ENCODE measurements at regions not wholly inside any gene's neighbourhood (a gene's known extent, or its start where the extent isn't known, plus 50 kb on each side); places are given as distances from the start of the nearest gene placed in this dataset.

DNA sequence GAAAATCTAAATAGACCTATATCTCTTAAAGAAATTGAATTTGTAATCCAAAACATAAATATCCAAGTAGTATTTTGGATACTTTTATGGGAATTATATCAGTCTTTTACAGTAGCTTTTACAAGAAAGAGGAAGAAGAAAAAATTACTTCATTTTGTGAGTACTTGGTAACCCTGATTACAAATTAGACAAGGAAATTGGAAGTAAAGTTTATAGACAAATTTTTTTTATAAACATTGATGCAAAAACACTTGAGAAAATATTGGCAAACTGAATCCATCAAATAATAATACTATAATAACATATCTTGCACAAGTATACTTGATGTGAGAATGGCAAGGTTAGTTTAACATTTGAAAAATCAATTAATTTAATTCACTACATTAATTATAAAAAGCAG is 954.1 kb upstream of the MIR17HG start:
- DNase-seq: no peak

DNA sequence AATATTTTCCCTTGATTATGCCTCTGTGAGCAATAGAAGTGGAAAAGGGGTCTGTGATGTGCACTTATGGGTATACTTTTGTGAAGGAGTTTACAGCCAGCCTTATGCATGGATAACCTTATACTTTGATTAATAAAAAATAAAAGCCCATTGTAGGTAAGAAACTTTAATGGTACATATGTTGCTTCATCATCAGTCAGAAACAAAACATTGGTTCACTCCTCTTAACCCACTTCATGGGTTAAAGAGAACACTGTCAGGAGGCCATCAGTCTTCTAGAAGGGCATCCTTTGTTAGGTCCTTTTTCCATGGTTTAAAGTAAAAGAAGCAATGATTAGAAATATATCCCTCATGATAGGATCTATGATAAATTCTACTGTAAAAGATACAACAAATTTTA is 952.1 kb upstream of the MIR17HG start:
- DNase-seq: no peak

DNA sequence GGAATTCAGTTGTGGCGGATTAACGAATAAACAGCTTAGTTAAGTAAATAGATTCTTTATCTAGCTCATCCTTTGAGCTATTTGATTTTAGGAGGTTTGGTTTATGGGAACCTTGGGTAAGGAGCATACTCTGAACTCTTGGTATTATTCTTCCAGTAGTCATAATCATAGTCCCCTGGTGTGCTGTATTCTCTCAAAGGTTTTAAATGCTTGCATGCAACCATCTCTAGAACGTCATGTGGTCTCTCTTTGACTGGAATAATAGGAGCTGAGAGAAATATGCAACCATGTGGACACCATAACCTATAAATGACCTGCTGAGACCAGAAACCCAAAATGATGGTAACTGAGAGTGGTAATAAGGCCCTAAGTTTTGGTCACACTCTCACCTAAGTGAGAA is 951.6 kb upstream of the MIR17HG start:
- DNase-seq: no peak

DNA sequence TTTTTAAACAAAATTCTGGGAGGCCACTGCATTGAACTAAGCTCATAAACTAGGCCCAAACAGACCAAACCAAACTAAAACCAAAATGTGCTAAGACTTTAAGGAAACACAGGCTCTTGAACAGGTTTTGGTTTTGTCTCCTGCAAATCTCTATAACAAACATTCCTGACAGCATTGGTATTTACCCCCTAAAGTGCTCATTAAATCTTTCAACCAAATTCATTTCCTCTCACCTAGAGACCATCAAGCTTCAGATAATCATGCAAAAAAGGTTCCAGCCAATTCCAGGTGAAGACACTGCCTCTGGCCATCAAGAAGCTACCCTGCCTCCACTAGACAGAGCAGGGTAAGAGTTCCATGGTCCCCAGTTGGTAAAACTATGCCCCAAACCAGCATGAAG is 951.2 kb upstream of the MIR17HG start:
- no peak for DNase-seq

DNA sequence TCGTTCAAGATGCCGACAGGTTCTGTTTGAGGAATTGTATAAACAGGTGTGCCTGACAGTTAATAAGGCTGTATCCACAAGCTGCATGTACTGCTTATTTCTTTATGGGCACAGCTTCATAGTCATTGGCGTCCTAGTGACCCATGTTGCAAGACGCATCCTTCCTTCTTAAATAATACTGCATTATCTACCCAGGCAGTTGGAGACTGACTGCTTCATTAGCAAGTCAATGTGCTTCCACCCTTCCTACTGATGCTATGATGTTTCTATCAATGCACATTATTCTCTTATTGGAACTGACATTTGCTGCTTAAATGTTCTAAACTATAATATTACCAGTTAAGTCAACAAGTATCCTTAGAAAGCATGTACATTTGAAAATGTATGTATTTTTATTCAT is 950.0 kb upstream of the MIR17HG start:
- DNase-seq: no peak

DNA sequence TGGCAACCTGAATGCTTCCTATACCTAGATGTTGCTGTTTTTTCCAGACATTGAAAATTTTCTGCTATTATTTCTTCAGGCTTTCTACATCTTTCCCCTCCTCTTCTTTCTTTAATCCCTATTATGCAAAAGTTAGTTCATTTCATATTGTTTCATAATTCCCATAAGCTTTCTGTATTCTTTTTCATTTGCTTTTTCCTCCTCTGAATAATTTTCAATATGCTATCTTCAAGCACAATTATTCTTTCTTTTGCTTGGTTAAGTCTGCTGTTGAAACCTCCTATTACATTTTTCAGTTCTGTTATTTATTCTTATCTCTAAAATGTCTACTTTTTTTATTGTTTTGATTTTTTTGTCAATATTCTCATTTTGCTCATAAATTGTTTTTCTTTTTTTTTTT is 947.1 kb upstream of the MIR17HG start:
- DNase-seq: no peak

DNA sequence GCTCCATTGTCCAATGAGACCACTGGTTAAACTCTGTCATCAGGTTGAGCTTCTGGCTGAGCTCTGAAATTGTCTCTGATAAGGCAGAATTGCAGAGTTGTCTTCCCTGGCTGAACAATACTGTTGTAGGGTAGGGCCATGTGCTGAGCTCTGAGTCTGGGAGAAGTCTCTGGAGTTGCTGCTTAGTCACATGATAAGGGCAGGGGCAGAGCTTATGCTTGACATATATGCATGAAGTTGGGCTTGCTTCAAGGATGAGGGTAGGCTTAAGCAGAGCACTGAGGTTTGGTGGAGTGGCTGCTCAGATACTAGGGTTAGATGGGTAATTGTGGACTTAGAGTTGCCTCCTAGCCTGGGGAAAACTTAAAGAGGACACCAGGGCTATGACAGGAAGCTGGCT is 946.3 kb upstream of the MIR17HG start:
- no peak for DNase-seq

DNA sequence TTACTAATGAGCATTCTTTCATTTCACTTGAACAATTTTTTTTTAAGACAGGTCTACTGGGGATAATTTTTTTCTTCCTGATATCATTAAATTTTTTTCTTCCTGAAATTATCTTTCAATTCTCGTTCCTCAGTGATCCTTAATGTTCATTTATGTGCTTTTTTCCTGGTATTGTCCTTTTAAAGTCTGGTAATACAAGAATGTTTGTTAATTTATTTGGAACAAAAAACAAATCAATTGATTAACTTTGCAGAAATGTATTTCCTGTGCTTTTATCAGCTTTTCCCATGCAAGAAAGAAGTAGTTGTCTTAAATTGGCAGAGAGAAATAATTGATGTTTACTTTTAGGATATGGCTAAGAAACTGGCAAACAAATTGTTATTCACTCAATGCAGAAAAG is 945.4 kb upstream of the MIR17HG start:
- no peak for DNase-seq

DNA sequence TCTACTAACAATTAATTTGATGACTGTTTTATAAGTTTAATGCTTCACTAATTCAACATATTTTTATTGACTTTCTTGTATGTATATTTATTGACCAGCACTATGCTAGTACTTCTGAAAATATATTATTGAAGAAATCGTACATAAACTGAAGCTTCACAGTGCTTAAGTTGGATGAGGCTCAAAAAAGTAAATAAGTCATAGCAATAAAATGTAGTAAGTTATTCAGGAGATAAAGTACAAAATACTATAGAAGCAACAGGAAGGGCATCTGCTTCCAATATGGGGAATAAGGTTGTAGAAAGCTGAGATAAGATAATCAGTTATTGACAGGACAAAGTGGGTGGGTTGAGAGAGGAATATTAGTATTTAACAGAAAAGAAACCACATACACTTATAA is 944.9 kb upstream of the MIR17HG start:
- DNase-seq: no peak

DNA sequence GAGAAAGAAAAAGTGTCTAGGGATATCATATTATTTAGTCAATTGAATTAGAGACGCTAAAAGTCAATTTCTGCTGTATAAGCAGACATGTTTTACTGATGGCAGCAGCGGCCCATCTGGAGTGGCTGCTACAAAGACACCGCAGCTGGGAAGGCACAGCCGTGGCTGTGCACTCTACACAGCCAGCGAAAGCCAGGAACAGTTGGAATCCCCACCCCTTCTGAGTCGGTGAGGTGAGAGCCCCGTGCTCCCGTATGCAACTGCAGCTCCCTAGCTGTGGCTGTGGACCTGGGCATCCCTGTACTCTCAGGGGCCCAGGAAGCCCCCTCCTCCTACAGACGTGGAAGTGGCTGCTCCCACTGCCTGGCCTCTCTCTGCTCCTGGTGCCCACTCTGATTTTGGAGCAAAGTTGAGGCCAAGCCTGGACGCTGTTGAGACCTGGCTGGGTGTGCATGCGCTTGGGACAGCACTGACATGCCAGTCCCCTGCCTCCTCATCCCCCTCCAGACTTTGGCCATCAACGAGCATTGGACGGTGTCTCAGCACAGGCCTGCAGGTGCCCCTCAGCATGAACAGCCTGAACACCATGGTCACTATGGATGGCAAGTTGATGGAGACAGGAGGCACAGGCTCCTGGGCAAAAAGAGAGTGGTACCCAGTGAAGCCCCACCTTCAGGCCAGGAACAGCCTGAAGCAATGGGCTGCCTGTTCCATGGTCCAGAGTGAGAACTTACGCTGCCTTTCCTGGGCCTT is 944.0 kb upstream of the MIR17HG start:
- DNase-seq: no peak

DNA sequence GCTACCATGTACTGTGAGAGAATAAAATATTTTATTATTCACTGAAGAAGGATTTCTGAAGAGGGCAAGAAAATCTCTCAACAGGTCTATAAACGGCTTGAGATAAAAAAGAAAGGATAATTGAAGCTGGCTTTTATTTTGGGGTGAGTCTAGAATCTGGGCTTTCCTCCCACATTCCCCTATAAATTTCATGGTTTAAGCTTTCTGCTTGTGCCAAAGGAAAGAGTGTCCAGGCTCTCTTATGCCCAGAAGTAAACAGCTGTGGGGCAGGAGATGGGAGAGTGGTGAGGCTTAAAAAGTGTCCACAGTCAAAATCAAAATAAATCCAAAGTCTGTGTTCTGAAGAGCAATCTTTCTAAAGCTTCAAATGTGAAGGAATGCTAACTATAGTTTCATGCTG is 942.2 kb upstream of the MIR17HG start:
- DNase-seq: no peak

DNA sequence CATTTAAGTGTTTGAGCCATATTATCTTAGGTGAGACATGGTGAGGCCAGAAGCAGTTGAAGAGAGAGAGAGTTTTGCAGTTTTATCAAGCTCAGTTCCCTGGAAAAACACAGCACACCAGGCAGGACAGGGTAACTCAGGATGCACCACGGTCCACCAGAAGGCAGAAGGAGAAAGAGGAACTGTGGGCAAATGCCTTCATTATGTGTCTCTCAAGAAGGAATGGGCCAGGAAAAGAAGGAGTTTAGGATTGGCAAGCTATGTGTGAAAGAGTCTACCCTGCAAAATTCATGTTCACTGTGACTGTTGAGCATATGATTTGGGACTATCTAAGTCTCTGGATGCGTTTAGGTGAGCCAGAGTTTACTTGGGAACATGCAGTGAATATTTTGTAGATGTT is 934.5 kb upstream of the MIR17HG start:
- DNase-seq: no peak

DNA sequence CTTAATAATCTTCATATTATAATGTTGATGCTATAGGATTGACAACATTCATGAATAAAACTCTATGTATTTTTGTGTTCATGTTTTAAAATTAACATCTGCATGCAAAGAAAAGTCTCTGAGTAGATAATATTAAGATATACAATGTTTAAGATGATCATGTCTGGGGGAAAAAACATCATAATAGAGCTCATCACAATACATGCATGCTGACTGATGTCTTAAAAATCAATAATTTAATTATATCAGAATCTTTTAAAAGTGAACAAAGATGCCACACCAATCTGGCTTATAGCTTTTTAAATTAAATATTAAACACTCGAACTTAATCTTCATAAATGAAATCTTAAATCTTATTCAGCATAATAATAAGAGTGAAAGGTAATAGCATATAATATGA is 933.9 kb upstream of the MIR17HG start:
- no peak for DNase-seq

DNA sequence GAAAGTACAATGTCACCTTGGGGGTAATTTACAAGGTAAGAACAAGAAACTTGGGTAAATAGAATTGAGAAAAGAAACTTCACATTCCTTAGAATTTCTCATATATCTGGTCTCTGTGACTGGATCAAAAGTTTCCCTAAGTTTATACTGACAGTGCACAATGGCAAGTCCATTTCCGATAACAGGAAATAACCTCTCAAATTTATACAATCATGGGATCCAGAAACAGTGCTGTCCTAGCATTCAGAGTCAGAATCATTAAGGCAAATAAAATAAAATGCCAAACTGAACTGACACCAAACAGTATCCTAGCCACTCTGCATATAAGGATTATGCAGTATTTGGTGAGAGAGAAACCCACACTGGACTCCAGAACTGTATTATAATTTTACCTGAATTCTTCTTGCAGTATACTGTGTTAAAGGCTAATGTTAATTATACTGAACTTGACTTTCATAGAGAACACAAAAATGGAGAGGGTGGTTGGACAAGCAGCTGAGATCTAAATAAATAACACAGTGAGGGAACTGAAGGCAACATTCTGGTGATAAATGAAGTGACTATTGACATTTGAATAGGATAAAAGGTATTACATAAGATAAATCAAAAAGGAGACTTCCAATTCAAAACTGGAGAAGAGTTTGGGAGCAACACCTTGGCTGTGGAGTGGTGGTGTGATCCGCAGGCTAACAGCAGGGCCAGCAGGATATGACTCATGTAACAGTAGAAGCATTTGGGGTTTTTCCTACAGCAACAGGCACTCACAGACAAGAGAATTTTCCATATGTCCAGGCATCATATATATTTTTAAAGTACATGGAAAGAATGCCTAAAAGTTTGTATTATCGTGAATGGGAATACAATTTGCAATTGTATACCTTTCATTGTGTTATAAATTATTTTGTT is 932.5 kb upstream of the MIR17HG start:
- DNase-seq: no peak

DNA sequence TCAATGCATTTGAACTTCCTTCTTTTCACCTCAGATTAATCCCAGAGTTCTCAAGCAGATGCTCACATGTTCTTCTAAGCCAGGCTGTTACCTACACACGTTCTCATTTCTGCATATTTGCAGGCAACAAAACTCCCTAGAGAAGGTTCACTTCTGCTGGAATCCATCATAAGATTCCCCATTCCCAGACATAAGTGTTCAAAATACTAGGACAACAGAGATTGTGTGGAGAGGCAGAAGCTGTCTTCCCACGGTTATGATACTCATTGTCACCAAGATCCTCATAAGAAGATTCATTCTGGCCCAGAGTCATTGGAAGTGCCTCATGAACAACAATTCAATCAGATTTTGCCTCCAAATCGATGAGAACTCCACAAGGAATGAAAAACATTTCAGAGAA is 931.6 kb upstream of the MIR17HG start:
- DNase-seq: no peak

DNA sequence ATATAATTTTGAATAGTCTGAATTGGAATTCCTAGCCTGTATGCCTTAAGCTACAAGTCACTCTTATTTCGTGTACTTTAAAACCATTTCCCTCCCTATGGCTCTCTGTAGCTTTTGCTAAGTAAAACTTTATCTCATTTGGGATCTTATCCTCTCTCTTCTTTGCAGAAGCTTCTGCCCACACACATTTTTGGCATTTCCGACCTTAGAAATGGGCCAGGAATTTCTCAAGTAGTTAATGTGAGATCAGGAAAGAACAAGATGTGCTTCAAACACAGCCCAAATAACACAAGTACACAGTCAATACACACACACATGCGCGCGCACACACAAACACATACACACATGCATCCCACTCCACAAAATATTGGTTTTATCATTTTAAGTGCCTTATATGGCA is 931.0 kb upstream of the MIR17HG start:
- no peak for DNase-seq

DNA sequence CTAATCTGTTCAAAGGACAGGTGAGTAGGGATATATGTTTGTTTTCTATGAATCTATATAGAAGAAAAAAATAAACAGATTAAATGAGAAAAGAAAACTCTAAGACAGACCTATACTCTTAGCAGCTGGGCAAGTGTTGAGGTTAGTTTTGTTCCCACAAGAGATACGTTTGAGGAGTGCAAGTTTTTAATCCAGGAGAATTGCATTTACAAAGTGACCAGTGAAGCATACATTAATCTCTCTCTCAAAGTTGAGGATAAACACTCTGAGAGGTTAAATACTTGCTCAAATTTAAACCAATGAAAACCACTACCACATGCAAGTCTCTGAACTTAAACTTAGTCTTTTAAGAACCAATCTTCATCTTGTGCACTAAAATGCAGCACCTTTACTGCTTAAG is 930.5 kb upstream of the MIR17HG start:
- DNase-seq: no peak

DNA sequence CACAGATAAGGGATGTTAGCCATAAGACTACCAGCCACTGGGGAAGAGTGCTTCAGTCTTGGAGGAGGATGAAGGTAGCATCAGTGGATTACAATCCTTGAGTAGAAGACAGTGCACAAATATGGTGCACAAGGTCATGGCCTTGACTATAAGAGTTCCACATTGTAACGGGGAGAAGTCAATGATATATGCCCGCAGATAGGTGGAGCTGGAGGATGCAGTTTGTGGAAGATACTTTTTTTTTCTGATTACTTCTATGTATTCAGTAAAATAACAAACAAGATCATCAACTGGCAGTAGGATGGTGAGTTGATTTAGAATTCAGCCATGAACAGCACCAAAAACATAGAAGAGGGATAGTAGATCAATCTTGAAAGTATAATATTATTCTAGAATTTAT is 926.8 kb upstream of the MIR17HG start:
- DNase-seq: no peak

DNA sequence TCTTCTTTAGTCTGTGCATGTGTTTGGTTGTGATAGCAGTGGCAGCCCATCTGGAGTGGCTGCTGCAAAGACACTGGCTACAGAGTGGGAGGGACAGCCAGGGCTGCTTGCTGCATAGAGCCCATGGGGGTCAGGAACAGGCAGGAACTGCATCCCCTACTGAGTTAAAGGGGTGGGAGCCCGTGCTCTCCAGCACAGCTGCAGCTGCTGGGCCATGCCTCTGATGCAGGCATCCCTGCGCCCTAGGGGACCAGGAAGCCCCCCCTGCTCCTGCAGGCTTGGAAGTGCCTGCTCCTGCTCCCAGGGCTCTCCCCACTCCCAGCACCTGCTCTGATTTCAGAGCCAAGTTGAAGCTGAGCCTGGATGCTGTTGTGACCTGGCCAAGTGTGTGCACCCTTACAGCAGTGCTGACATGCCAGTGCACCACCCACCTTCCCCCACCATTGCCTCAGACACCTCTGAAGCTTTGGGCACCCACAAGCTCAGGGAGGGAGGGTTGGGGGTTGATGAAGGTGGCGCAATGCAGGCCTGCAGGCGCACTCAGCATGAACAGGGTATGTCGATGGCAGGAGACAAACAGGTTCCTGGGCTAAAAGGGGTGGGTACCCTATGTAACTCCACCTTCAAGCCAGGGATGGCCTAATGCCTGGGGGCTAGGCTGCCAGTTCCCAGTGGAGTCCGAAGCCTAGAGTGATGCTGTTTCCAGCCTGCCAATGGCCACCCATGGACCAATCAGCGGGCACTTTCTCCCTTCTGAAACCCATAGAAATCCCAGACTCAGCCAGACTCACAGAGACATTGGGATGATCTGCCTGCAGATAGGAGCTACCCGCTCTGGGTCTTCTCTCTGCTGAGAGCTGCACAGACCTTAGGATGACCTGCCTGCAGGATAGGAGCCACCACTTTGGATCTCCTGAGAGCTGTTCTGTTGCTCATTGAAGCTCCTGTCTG is 919.9 kb upstream of the MIR17HG start:
- DNase-seq: no peak

DNA sequence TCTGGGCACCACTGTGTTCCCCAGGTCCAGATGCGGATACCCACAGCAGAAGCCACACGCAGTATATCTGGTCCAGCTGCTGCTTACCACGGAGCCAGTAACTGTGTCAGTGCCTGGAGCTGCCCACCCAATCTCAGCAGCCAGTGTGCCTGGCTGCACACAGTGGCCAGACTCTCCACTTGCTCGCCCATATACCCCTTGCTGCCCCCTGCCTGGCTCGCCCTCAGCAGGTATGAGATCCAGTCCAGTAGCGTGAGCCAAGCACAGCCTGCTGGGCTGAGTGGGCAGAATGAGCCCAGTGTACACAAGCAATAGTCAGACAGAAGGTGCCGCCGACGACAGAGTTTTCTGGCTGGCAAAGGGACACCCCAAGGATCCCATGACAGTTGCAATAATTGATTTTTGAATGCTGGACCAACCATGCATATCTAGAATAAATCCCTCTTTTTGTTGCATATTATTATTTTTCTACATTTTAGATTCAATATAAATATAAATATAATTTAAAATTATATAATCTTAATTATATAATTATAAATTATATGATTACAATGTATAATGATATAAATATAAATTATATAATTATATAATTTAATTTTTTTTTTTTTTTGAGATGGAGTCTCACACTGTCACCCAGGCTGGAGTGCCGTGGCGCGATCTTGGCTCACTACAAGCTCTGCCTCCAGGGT is 918.8 kb upstream of the MIR17HG start:
- no peak for DNase-seq

DNA sequence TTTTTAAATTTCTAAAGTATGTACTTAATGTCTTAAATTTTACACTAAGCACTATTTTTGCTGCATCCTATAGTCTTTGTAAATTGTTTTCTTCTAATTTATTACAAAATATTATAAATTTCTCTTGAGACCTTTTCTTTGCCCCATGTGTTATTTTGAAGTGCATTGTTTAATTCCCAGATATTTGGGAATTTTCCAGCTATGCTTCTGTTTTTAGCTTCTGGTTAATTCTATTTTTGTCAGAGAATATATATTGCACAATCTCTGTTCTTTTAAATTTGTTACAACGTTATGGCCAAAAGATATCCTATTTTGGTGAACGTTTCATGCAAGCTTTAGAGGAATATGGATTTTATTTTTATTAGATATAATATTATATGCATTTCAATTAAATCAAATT is 917.4 kb upstream of the MIR17HG start:
- no peak for DNase-seq

DNA sequence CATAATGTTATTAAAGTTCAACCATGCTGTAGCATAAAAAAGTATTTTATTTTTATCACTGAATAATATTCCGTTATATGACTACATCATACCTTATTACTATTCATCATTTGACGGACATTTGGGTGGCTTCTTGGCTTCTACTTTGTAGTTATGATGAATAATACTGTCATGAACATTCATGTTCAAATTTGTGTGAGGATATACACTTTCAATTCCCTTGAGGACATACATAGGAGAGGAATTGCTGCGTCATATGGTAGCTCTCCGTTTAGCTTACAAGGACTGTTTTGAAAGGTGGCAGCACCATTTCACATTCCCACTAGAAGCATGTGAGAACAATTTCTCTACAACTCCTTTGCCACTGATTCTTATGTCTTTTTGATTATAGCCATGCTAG is 910.8 kb upstream of the MIR17HG start:
- DNase-seq: no peak

DNA sequence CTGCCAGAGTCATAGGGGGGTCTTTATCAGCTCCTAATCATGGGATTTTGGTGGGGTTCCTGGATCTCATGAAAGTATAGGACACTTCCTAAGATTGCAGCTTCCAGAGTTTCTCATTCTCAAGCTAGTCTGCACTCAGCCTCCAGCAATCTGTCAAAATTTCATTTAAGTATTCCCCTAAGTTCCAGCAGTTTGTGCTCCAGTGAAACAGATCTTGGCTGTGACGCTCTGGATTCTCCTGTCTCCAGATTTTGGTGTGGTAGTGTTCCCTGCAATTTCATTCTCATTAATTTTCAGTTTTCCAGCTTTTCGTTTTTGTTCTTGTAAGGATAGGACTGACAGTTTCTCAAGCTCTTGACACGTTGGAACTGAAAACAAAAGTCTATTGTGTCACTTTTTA is 908.9 kb upstream of the MIR17HG start:
- DNase-seq: no peak
